ENCODE measurements at regions not wholly inside any gene's neighbourhood (a gene's known extent, or its start where the extent isn't known, plus 50 kb on each side); places are given as distances from the start of the nearest gene placed in this dataset.

DNA sequence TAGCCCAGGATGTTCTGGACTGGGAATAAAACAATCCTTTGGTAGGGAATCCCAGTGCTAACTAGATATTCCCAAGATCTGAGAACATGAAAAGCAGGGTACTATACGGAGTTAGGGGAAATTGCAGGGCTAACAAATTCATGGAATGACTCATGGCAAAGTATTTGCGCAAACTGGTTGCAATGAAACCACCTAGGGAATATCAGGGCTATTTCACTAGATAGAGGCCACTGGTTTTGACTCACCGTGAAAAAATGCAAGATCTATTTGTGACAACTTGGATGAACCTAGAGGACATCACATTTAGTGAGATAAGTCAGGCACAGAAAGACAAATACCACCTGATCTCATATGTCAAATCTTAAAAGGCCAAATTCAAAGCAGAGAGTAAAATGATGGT is 233.3 kb downstream of the MBD2 start:
- TF ChIP-seq, protein P1, sequence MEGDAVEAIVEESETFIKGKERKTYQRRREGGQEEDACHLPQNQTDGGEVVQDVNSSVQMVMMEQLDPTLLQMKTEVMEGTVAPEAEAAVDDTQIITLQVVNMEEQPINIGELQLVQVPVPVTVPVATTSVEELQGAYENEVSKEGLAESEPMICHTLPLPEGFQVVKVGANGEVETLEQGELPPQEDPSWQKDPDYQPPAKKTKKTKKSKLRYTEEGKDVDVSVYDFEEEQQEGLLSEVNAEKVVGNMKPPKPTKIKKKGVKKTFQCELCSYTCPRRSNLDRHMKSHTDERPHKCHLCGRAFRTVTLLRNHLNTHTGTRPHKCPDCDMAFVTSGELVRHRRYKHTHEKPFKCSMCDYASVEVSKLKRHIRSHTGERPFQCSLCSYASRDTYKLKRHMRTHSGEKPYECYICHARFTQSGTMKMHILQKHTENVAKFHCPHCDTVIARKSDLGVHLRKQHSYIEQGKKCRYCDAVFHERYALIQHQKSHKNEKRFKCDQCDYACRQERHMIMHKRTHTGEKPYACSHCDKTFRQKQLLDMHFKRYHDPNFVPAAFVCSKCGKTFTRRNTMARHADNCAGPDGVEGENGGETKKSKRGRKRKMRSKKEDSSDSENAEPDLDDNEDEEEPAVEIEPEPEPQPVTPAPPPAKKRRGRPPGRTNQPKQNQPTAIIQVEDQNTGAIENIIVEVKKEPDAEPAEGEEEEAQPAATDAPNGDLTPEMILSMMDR (IDR thresholded peaks at IDR 0.05) = no peak
- no peak for TF ChIP-seq POLR2A (IDR thresholded peaks at IDR 0.05)
